ENCODE measurements at regions not wholly inside any gene's neighbourhood (a gene's known extent, or its start where the extent isn't known, plus 50 kb on each side); places are given as distances from the start of the nearest gene placed in this dataset.

DNA sequence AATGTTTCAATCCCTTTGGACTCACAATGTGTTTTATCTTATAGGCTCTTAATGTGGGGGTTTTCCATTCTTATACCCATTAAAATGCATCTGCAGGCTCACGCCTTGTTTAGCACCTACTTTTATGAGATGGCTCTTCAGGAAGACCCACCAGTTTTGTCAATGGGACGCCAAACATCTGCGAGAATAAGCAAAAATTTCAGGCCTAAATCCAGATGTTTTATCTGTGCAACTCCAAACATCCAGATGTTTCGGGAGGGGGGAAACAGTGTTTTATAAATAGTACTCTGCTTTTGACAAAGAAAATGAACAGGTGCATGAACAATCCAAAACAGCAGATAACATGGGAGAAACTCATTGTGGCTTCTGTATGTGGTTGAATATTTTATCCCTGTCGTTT, 342.8 kb downstream of the DHX15 start:
- FAIRE-seq (no peak), DNase-seq (ENCODE audit: low read depth, low spot score) (no peak)
- intact Hi-C loops (cut with micrococcal nuclease) (no loop called here), dilution Hi-C loops (cut with MboI; ENCODE audit: extremely low pct_ligation_motif_present, low sequenced_read_pairs) (no loop called here)
- Histone ChIP-seq H3K27me3 (ENCODE audit: control insufficient read depth in 2 of 2, insufficient read depth in 2 of 2, low read length in 2 of 2) (no peaks in the 10 kb centered on the region), H3K4me2 (ENCODE audit: insufficient read depth, low read length) (no peak overlapping the region), H3K9me1 (replicated peaks; ENCODE audit: control insufficient read depth, extremely low read depth, insufficient read depth, low read length) (no peaks in the 10 kb centered on the region), H3K79me2 (ENCODE audit: control insufficient read depth, insufficient read depth, low read length) (no peaks in the 10 kb centered on the region), H3K9me3 (replicated peaks; ENCODE audit: control insufficient read depth, insufficient read depth, low read length) (peaks cover 6% of the 10 kb centered on the region), H4K20me1 (replicated peaks; ENCODE audit: control insufficient read depth, extremely low read depth, insufficient read depth, low read length) (no peaks in the 10 kb centered on the region), H3K36me3 (ENCODE audit: control insufficient read depth in 2 of 2, extremely low read depth in 1 of 2, insufficient read depth in 2 of 2, low read length in 2 of 2) (no peaks in the 10 kb centered on the region), H3K9ac (replicated peaks; ENCODE audit: extremely low read depth, insufficient read depth, low read length) (no peak overlapping the region), H3K27ac (ENCODE audit: insufficient read depth, low read depth, low read length) (no peak overlapping the region), H2AFZ (ENCODE audit: low read depth, low read length) (no peak overlapping the region), H3K4me1 (ENCODE audit: control insufficient read depth, extremely low read depth, insufficient read depth, low read length) (no peaks in the 10 kb centered on the region), H3K4me3 (replicated peaks in 1 of 3; ENCODE audit: insufficient read depth in 1 of 3, low read depth in 1 of 3, low read length in 3 of 3) (no peak overlapping the region)
- ChIA-PET POLR2A (no interaction called here), CTCF (no interaction called here)
- TF ChIP-seq FOS (IDR thresholded peaks at IDR 0.05; ENCODE audit: borderline replicate concordance, insufficient read depth, low read length) (no peak), POLR2A (IDR thresholded peaks at IDR 0.05; ENCODE audit: low read depth, low read length) (no peak)
- BruUV-seq (replicated peaks): no TSS peak

DNA sequence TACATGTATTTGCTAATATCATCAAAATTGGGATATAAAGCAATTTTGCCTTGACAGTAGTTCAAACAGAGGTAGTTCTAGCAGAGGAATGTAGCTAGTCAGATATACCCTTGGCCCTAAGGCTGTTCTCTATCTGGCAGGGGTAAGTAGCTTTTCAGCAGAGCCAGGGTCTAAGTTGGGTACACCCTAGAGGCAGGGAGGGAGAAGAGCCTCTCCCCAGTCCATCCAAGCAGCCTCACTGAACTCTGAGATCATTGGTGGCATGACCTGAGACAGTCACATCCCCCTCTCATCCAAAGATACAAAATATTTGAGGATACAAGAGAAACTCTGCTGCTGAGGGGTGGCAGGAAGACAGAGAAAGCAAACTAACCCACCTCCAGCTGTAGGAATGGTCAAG, 343.7 kb downstream of the DHX15 start:
- Histone ChIP-seq H3K9ac (replicated peaks; ENCODE audit: extremely low read depth, insufficient read depth, low read length) (no peak overlapping the region), H2AFZ (ENCODE audit: low read depth, low read length) (no peak overlapping the region), H3K27me3 (ENCODE audit: control insufficient read depth in 2 of 2, insufficient read depth in 2 of 2, low read length in 2 of 2) (no peaks in the 10 kb centered on the region), H3K9me1 (replicated peaks; ENCODE audit: control insufficient read depth, extremely low read depth, insufficient read depth, low read length) (no peaks in the 10 kb centered on the region), H3K4me3 (replicated peaks in 1 of 3; ENCODE audit: insufficient read depth in 1 of 3, low read depth in 1 of 3, low read length in 3 of 3) (no peak overlapping the region), H3K36me3 (ENCODE audit: control insufficient read depth in 2 of 2, extremely low read depth in 1 of 2, insufficient read depth in 2 of 2, low read length in 2 of 2) (no peaks in the 10 kb centered on the region), H3K27ac (ENCODE audit: insufficient read depth, low read depth, low read length) (no peak overlapping the region), H3K4me1 (ENCODE audit: control insufficient read depth, extremely low read depth, insufficient read depth, low read length) (no peaks in the 10 kb centered on the region), H4K20me1 (replicated peaks; ENCODE audit: control insufficient read depth, extremely low read depth, insufficient read depth, low read length) (no peaks in the 10 kb centered on the region), H3K9me3 (replicated peaks; ENCODE audit: control insufficient read depth, insufficient read depth, low read length) (peaks cover 6% of the 10 kb centered on the region), H3K4me2 (ENCODE audit: insufficient read depth, low read length) (no peak overlapping the region), H3K79me2 (ENCODE audit: control insufficient read depth, insufficient read depth, low read length) (no peaks in the 10 kb centered on the region)
- intact Hi-C loops (cut with micrococcal nuclease): no loop called here
- BruUV-seq (replicated peaks): no TSS peak
- FAIRE-seq (no peak), DNase-seq (ENCODE audit: low read depth, low spot score) (no peak)
- dilution Hi-C loops (cut with MboI; ENCODE audit: extremely low pct_ligation_motif_present, low sequenced_read_pairs): no loop called here
- ChIA-PET POLR2A (no interaction called here), CTCF (no interaction called here)
- TF ChIP-seq FOS (IDR thresholded peaks at IDR 0.05; ENCODE audit: borderline replicate concordance, insufficient read depth, low read length) (no peak), JUN (IDR thresholded peaks at IDR 0.05; ENCODE audit: borderline replicate concordance, insufficient read depth, insufficient read length, low read depth) (no peak), EZH2 (IDR thresholded peaks at IDR 0.05; ENCODE audit: borderline replicate concordance, low read depth, low read length, severe bottlenecking) (no peak), POLR2A (IDR thresholded peaks at IDR 0.05; ENCODE audit: low read depth, low read length) (no peak), POLR2AphosphoS5 (IDR thresholded peaks at IDR 0.05; ENCODE audit: insufficient read depth, low read depth, low read length) (no peak), GATA2 (IDR thresholded peaks at IDR 0.05; ENCODE audit: insufficient read depth, insufficient read length, low read depth, low read length) (no peak), MYC (IDR thresholded peaks at IDR 0.05; ENCODE audit: low read depth, low read length) (no peak)
- TF ChIP-seq, protein P1, sequence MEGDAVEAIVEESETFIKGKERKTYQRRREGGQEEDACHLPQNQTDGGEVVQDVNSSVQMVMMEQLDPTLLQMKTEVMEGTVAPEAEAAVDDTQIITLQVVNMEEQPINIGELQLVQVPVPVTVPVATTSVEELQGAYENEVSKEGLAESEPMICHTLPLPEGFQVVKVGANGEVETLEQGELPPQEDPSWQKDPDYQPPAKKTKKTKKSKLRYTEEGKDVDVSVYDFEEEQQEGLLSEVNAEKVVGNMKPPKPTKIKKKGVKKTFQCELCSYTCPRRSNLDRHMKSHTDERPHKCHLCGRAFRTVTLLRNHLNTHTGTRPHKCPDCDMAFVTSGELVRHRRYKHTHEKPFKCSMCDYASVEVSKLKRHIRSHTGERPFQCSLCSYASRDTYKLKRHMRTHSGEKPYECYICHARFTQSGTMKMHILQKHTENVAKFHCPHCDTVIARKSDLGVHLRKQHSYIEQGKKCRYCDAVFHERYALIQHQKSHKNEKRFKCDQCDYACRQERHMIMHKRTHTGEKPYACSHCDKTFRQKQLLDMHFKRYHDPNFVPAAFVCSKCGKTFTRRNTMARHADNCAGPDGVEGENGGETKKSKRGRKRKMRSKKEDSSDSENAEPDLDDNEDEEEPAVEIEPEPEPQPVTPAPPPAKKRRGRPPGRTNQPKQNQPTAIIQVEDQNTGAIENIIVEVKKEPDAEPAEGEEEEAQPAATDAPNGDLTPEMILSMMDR (IDR thresholded peaks at IDR 0.05; ENCODE audit: extremely low read depth in 1 of 2, insufficient read depth in 1 of 2, low read depth in 1 of 2, low read length in 2 of 2): no peak
- TF ChIP-seq, protein P2, sequence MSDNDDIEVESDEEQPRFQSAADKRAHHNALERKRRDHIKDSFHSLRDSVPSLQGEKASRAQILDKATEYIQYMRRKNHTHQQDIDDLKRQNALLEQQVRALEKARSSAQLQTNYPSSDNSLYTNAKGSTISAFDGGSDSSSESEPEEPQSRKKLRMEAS (IDR thresholded peaks at IDR 0.05; ENCODE audit: insufficient read depth, insufficient read length): no peak

All from endothelial cell of umbilical vein (primary cell).